Hepatocyte (in vitro differentiated cells): ENCODE measurements at regions not wholly inside any gene's neighbourhood (a gene's known extent, or its start where the extent isn't known, plus 50 kb on each side); places are given as distances from the start of the nearest gene placed in this dataset.

Experiments used
- DNase-seq: peaks from one replicate; pipeline ENCODE4 v3.0.0-alpha.2; 2016; ENCODE audit warnings: low spot score
- H2AFZ ChIP-seq: fragments of 200-600 bp; sonication (generic); 2 replicates; pipeline ENCODE4 v1.6.0; 2016; ENCODE audit warnings: antibody characterized with exemption, mild to moderate bottlenecking
- H3K27ac ChIP-seq: fragments of 200-600 bp; sonication (generic); 2 replicates; pipeline ENCODE4 v1.5.1; 2016; ENCODE audit warnings: mild to moderate bottlenecking
- H3K27me3 ChIP-seq: fragments of 200-600 bp; sonication (generic); 2 replicates; pipeline ENCODE4 v1.6.1; 2016
- H3K36me3 ChIP-seq: fragments of 200-600 bp; sonication (generic); replicated peaks from 2 replicates; pipeline ENCODE4 v1.5.1; 2016; ENCODE audit warnings: low read depth; ENCODE audit not compliant: insufficient read depth
- H3K4me1 ChIP-seq: fragments of 200-600 bp; sonication (generic); 2 replicates; pipeline ENCODE4 v1.5.1; 2016; ENCODE audit warnings: mild to moderate bottlenecking, moderate library complexity; ENCODE audit not compliant: insufficient read depth
- H3K4me2 ChIP-seq: fragments of 200-600 bp; sonication (generic); 2 replicates; pipeline ENCODE4 v1.6.0; 2016
- H3K4me3 ChIP-seq: fragments of 200-600 bp; sonication (generic); 2 replicates; pipeline ENCODE4 v1.5.1; 2016; ENCODE audit warnings: mild to moderate bottlenecking
- H3K79me2 ChIP-seq: fragments of 200-600 bp; sonication (generic); 2 replicates; pipeline ENCODE4 v1.6.0; 2017; ENCODE audit warnings: mild to moderate bottlenecking
- H3K9me2 ChIP-seq: fragments of 200-600 bp; sonication (generic); replicated peaks from 2 replicates; pipeline ENCODE4 v1.6.0; 2017; ENCODE audit warnings: mild to moderate bottlenecking; ENCODE audit not compliant: insufficient read depth
- H3K9me3 ChIP-seq: fragments of 200-600 bp; sonication (generic); 2 replicates; pipeline ENCODE4 v1.5.1; 2016; ENCODE audit warnings: low read depth, mild to moderate bottlenecking
- H4K20me1 ChIP-seq: fragments of 200-600 bp; sonication (generic); 2 replicates; pipeline ENCODE4 v1.6.0; 2016; ENCODE audit warnings: mild to moderate bottlenecking; ENCODE audit not compliant: insufficient read depth, poor library complexity, severe bottlenecking
- EZH2 ChIP-seq: fragments of 200-600 bp; sonication (generic); IDR thresholded peaks from 2 replicates; pipeline ENCODE4 v1.6.1; 2016; ENCODE audit warnings: antibody characterized with exemption, mild to moderate bottlenecking, borderline replicate concordance
- EZH2phosphoT487 ChIP-seq: fragments of 200-600 bp; sonication (generic); IDR thresholded peaks from one replicate; pipeline ENCODE4 v1.6.1; 2018; ENCODE audit warnings: antibody characterized with exemption, mild to moderate bottlenecking, low read depth, moderate library complexity; ENCODE audit not compliant: unreplicated experiment, severe bottlenecking
- WGBS: methylation state at CpG from one replicate; pipeline ENCODE4 v1.1.6; 2016; ENCODE audit warnings: low lambda C conversion rate; ENCODE audit errors: missing lambda C conversion rate; 5-methylcytosine and 5-hydroxymethylcytosine counted together
- TF ChIP-seq, protein P1 (sequence below): fragments of 200-600 bp; sonication (generic); IDR thresholded peaks from 2 replicates; pipeline ENCODE4 v1.5.1; 2016; ENCODE audit warnings: antibody characterized with exemption, mild to moderate bottlenecking; ENCODE audit not compliant: poor library complexity

DNA sequence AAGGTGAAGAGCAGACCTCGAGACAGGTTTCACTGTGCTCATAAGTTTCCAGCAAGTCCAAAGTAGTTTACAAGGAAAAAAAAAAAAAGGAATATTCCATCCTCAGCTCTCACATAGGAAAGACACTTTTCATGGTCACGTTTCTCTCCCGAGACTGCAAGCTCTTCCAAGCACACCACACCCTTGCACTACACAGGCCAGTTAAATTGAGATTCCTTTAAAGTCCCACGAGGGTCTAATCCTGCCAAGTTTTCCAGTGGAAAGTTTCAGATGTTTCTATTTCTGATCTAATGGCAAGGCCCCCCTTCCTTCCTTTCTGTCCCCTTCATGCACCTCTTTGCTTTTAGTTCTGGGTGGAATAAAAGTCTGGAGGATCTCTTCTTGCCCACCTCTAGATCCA lies 67.9 kb upstream of the PCDH19 start:
- Histone ChIP-seq H3K9me3 (no peaks in the 10 kb centered on the region), H4K20me1 (no peaks in the 10 kb centered on the region), H3K4me1 (no peaks in the 10 kb centered on the region), H3K9me2 (no peaks in the 10 kb centered on the region), H3K79me2 (no peaks in the 10 kb centered on the region), H3K27me3 (no peaks in the 10 kb centered on the region), H3K4me3 (no peak overlapping the region), H2AFZ (no peak overlapping the region), H3K27ac (no peak overlapping the region), H3K4me2 (no peak overlapping the region), H3K36me3 (no peaks in the 10 kb centered on the region)
- DNase-seq, result no peak
- WGBS, result 55% methylated on average over 4 of the region's 4 CpGs
- no peak for TF ChIP-seq EZH2phosphoT487
- TF ChIP-seq EZH2, result no peak
- TF ChIP-seq, protein P1, sequence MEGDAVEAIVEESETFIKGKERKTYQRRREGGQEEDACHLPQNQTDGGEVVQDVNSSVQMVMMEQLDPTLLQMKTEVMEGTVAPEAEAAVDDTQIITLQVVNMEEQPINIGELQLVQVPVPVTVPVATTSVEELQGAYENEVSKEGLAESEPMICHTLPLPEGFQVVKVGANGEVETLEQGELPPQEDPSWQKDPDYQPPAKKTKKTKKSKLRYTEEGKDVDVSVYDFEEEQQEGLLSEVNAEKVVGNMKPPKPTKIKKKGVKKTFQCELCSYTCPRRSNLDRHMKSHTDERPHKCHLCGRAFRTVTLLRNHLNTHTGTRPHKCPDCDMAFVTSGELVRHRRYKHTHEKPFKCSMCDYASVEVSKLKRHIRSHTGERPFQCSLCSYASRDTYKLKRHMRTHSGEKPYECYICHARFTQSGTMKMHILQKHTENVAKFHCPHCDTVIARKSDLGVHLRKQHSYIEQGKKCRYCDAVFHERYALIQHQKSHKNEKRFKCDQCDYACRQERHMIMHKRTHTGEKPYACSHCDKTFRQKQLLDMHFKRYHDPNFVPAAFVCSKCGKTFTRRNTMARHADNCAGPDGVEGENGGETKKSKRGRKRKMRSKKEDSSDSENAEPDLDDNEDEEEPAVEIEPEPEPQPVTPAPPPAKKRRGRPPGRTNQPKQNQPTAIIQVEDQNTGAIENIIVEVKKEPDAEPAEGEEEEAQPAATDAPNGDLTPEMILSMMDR, result no peak

DNA sequence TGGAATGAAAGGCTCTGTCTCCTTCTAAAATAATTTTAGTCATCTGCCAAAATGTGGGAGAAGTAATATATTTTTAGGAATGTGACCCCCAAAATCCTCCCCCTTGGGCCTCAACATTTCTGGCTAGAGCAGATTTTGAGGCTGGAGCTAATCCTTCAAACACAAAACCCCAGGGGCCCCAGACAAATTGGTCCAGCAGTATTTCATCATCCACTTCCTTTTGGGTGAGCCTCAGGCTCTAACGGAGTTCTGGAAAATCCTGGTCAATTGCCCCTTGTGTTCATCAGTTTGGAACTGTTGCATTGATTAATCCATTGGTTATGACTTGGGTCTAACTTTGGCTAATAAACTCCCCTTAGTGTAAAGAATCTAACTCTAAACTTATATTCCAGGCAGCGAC lies 67.4 kb upstream of the PCDH19 start:
- WGBS, result 62% methylated on average over 2 of the region's 2 CpGs
- no peak for DNase-seq
- TF ChIP-seq, protein P1, result no peak
- TF ChIP-seq EZH2phosphoT487, result no peak
- TF ChIP-seq EZH2, result no peak
- H4K20me1 ChIP-seq, result no peaks in the 10 kb centered on the region
- no peak overlapping the region for H3K4me3 ChIP-seq
- H3K4me1 ChIP-seq, result no peaks in the 10 kb centered on the region
- H2AFZ ChIP-seq, result no peak overlapping the region
- H3K9me3 ChIP-seq, result no peaks in the 10 kb centered on the region
- no peaks in the 10 kb centered on the region for H3K27me3 ChIP-seq
- no peaks in the 10 kb centered on the region for H3K36me3 ChIP-seq
- no peak overlapping the region for H3K4me2 ChIP-seq
- no peaks in the 10 kb centered on the region for H3K9me2 ChIP-seq
- no peaks in the 10 kb centered on the region for H3K79me2 ChIP-seq
- H3K27ac ChIP-seq, result no peak overlapping the region
